D721Med (cell line): ENCODE measurements at regions not wholly inside any gene's neighbourhood (a gene's known extent, or its start where the extent isn't known, plus 50 kb on each side); places are given as distances from the start of the nearest gene placed in this dataset.

Experiments
- DNase-seq: peaks from one replicate; pipeline ENCODE4 v3.0.0; 2011; ENCODE audit warnings: low spot score; ENCODE audit not compliant: insufficient read length
- FAIRE-seq: peaks from 2 replicates; lab custom pipeline; 2011; peaks lifted over from hg19 to GRCh38; lab: Jason Lieb, UNC
- CTCF ChIP-seq: IDR thresholded peaks from 2 replicates; pipeline ENCODE4 v1.5.1; 2012; ENCODE audit warnings: mild to moderate bottlenecking, control low read depth; ENCODE audit not compliant: insufficient read depth; ENCODE audit errors: missing control alignments

DNA sequence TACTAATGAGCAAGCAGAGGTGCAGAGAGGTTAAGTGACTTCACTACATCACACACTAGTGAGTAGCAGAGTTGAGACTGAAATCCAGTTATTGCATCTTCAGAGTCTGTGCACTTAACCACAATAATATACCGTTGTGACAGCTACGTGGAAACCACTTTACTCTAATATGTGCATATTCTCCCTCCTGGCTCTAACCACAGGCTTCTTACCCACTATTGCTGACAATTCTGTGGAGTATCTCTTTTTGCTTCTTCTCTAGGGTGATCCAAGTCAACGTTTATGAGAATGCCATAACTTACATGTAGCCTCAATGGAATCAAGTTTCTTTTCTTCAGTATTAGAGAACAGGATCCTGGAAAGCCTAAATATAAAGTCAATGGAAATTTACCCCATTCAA, 64.2 kb upstream of the MEOX2 start:
- TF ChIP-seq CTCF, result no peak
- DNase-seq (no peak), FAIRE-seq (no peak)

GRCh38 chr7:15749631-15750030, 63.1 kb upstream of the MEOX2 start:
- DNase-seq (no peak), FAIRE-seq (no peak)
- no peak for TF ChIP-seq CTCF

- DNase-seq, result no peak
- no peak for TF ChIP-seq CTCF
- no peak for FAIRE-seq
Measured at GRCh38 chr7:15747712-15748111, 61.2 kb upstream of the MEOX2 start.

GRCh38 chr7:15747301-15747700, 60.8 kb upstream of the MEOX2 start:
- no peak for TF ChIP-seq CTCF
- FAIRE-seq (no peak), DNase-seq (no peak)

DNA sequence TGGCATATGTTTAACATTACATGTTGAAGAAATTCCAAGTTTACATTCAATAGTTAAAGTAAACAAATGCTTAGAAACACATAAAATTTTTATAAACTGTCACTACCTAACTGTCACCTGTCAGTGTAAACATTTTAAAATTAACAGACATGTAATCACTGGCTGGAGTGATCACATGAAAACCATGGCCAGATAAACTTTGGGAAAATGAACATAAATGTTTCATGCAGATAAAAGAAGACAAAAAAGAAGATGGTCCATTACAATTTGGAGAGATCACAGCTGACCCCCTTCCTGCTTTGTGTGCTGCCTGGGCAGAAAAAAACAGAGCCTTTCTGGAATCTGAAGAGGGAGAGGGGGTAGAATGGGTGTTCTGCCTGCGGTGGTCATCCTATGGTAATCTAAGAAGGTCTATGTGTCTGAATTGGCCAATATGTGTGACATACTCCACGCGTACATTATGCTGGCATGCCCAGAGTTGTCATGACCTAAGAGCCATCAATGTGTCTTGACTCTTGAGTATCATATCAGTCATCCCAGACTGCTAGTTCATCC, 57.5 kb upstream of the MEOX2 start:
- TF ChIP-seq CTCF, result no peak
- no peak for DNase-seq
- FAIRE-seq, result no peak

DNA sequence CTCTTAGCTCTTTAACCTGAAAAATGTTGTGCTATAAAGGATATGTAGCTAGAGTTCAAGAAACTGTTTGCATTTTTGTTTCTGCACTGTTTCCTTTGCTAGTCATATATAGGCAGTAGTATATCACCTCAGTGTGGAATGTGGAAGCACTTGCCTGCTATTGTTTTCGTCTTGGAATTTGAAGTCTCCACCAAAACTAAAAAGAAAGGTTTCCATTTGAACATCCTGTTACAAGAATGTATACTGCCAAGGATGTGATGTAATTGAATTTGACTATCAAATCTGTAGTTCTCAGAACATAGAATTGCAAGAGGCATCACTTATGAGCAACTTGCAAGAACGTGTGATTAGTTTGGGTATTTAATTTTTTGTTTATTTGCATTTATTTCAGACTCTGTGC, 51.1 kb upstream of the MEOX2 start:
- DNase-seq, result no peak
- no peak for TF ChIP-seq CTCF
- FAIRE-seq, result no peak
